GM23338 (cell line): ENCODE measurements at regions not wholly inside any gene's neighbourhood (a gene's known extent, or its start where the extent isn't known, plus 50 kb on each side); places are given as distances from the start of the nearest gene placed in this dataset.

Experiments used
- CREB1 ChIP-seq: fragments of 250-450 bp; sonication (Bioruptor Pico); IDR thresholded peaks from 2 replicates; pipeline ENCODE4 v1.5.0; 2020; ENCODE audit warnings: low read depth, mild to moderate bottlenecking, moderate library complexity
- EZH2 ChIP-seq: fragments of 200-600 bp; sonication (generic); IDR thresholded peaks from one replicate; pipeline ENCODE4 v1.8.0; 2017; ENCODE audit warnings: antibody characterized with exemption, mild to moderate bottlenecking, low read depth; ENCODE audit not compliant: unreplicated experiment
- EZH2phosphoT487 ChIP-seq: fragments of 200-600 bp; sonication (generic); IDR thresholded peaks from one replicate; pipeline ENCODE4 v1.8.1; 2018; ENCODE audit warnings: antibody characterized with exemption; ENCODE audit not compliant: unreplicated experiment
- NANOG ChIP-seq: IDR thresholded peaks from 2 replicates; pipeline ENCODE4 v1.6.1; 2016; ENCODE audit warnings: antibody characterized with exemption, borderline replicate concordance
- POLR2AphosphoS5 ChIP-seq: IDR thresholded peaks from 2 replicates; pipeline ENCODE4 v1.6.1; 2016; ENCODE audit warnings: antibody characterized with exemption, low read depth
- STAT1 ChIP-seq: IDR thresholded peaks from one replicate; pipeline ENCODE4 v1.6.1; 2016; ENCODE audit warnings: antibody characterized with exemption; ENCODE audit not compliant: unreplicated experiment
- TF ChIP-seq, protein P1 (sequence below), 2 experiments: fragments of 200-600 bp in 1 of 2; sonication (generic) in 1 of 2; conservative IDR thresholded peaks; 2 replicates each; pipeline versions ENCODE4 v1.5.1 to v1.6.1; 2016 to 2017; ENCODE audit warnings: antibody characterized with exemption in 2 of 2, low read depth in 2 of 2, mild to moderate bottlenecking in 2 of 2, moderate library complexity in 1 of 2
- TF ChIP-seq, protein P2 (sequence below): IDR thresholded peaks from 2 replicates; pipeline ENCODE4 v1.6.1; 2016; ENCODE audit warnings: antibody characterized with exemption
- TF ChIP-seq, protein P3 (sequence below): IDR thresholded peaks from one replicate; pipeline ENCODE4 v1.6.1; 2018; ENCODE audit warnings: antibody characterized with exemption; ENCODE audit not compliant: unreplicated experiment

DNA sequence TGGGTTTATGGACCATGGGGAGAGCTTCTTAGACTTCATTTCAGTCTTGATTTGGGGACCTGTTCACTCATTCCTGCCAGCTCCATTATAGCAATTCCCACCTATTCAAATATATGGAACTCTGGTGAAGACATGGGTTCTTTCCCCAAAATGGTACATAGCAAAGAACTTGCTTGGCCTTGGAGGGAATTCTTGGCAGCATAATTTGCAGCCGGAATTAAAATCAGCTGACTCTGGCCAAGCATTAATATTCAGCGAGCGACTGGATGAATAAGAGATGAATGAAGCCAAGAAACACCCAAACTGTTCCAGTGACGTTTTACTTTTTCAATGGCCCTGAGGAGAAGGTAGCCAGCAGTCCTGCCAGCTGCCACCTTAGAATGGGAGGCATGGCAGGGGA lies 88.4 kb upstream of the SOX1 start:
- TF ChIP-seq, protein P1, sequence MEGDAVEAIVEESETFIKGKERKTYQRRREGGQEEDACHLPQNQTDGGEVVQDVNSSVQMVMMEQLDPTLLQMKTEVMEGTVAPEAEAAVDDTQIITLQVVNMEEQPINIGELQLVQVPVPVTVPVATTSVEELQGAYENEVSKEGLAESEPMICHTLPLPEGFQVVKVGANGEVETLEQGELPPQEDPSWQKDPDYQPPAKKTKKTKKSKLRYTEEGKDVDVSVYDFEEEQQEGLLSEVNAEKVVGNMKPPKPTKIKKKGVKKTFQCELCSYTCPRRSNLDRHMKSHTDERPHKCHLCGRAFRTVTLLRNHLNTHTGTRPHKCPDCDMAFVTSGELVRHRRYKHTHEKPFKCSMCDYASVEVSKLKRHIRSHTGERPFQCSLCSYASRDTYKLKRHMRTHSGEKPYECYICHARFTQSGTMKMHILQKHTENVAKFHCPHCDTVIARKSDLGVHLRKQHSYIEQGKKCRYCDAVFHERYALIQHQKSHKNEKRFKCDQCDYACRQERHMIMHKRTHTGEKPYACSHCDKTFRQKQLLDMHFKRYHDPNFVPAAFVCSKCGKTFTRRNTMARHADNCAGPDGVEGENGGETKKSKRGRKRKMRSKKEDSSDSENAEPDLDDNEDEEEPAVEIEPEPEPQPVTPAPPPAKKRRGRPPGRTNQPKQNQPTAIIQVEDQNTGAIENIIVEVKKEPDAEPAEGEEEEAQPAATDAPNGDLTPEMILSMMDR (conservative IDR thresholded peaks at IDR 0.05; ENCODE audit: low read depth in 2 of 2) = no peak
- no peak for TF ChIP-seq EZH2phosphoT487
- TF ChIP-seq POLR2AphosphoS5 = no peak
- TF ChIP-seq, protein P2, sequence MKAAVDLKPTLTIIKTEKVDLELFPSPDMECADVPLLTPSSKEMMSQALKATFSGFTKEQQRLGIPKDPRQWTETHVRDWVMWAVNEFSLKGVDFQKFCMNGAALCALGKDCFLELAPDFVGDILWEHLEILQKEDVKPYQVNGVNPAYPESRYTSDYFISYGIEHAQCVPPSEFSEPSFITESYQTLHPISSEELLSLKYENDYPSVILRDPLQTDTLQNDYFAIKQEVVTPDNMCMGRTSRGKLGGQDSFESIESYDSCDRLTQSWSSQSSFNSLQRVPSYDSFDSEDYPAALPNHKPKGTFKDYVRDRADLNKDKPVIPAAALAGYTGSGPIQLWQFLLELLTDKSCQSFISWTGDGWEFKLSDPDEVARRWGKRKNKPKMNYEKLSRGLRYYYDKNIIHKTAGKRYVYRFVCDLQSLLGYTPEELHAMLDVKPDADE = no peak
- TF ChIP-seq NANOG = no peak
- no peak for TF ChIP-seq EZH2
- no peak for TF ChIP-seq STAT1
- no peak for TF ChIP-seq CREB1 (CRISPR knock-in tag)
- TF ChIP-seq, protein P3, sequence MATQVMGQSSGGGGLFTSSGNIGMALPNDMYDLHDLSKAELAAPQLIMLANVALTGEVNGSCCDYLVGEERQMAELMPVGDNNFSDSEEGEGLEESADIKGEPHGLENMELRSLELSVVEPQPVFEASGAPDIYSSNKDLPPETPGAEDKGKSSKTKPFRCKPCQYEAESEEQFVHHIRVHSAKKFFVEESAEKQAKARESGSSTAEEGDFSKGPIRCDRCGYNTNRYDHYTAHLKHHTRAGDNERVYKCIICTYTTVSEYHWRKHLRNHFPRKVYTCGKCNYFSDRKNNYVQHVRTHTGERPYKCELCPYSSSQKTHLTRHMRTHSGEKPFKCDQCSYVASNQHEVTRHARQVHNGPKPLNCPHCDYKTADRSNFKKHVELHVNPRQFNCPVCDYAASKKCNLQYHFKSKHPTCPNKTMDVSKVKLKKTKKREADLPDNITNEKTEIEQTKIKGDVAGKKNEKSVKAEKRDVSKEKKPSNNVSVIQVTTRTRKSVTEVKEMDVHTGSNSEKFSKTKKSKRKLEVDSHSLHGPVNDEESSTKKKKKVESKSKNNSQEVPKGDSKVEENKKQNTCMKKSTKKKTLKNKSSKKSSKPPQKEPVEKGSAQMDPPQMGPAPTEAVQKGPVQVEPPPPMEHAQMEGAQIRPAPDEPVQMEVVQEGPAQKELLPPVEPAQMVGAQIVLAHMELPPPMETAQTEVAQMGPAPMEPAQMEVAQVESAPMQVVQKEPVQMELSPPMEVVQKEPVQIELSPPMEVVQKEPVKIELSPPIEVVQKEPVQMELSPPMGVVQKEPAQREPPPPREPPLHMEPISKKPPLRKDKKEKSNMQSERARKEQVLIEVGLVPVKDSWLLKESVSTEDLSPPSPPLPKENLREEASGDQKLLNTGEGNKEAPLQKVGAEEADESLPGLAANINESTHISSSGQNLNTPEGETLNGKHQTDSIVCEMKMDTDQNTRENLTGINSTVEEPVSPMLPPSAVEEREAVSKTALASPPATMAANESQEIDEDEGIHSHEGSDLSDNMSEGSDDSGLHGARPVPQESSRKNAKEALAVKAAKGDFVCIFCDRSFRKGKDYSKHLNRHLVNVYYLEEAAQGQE = no peak
